GM19035 (cell line): ENCODE measurements at regions not wholly inside any gene's neighbourhood (a gene's known extent, or its start where the extent isn't known, plus 50 kb on each side); places are given as distances from the start of the nearest gene placed in this dataset.

Source experiments
- ATAC-seq: cut with Tn5 transposase; IDR thresholded peaks from one replicate; pipeline ENCODE4 v1.9.1; 2021; ENCODE audit not compliant: unreplicated experiment

GRCh38 chr4:96093563-96093962 is 253.7 kb downstream of the PDHA2 start:
- ATAC-seq = no peak

- no peak for ATAC-seq
Measured at GRCh38 chr4:96094183-96094582, 254.3 kb downstream of the PDHA2 start.

GRCh38 chr4:96097040-96097607 is 257.2 kb downstream of the PDHA2 start:
- no peak for ATAC-seq

- no peak for ATAC-seq
Measured at GRCh38 chr4:96097693-96098092, 257.8 kb downstream of the PDHA2 start.

GRCh38 chr4:96099031-96099430 is 259.1 kb downstream of the PDHA2 start:
- no peak for ATAC-seq

GRCh38 chr4:96102541-96103026 is 262.7 kb downstream of the PDHA2 start:
- ATAC-seq = no peak

DNA sequence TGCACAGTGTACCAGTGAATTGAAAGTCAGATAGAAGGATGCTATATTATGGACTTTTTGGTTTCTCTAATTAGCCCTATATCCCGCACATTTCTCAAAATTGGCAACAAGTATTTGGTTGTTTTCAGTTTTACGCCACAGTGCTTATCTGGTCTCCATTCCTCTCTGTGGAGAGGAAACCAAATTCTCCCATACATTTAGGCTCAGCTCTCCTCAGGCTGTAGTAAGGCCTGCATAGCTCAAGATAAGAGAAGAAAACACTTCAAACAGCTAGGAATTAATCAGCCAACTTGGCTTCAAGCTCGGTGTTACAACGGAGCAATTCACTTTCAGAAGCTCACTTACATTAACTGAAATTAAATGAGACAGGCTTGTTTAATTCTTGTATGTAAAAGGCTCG is 263.2 kb downstream of the PDHA2 start:
- no peak for ATAC-seq

GRCh38 chr4:96108146-96108545 is 268.3 kb downstream of the PDHA2 start:
- ATAC-seq = no peak

DNA sequence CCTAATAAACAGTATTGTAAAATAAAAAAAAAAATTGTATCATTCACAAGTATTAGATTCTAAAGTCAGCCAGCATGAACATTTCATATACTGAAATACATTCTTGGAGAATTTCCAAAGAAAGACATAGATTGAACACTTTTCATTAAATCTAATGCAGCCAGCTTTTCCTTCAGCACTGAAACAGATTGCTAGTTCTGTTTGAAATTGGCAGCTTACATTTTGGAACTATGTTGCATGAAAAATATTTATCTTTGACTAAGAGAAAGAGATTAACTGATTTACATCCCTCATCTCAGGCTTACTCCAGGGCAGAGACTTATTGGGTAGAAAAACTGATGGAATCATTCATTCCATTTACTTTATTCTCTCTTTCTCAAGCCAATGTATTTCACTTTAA is 272.7 kb downstream of the PDHA2 start:
- ATAC-seq = no peak

DNA sequence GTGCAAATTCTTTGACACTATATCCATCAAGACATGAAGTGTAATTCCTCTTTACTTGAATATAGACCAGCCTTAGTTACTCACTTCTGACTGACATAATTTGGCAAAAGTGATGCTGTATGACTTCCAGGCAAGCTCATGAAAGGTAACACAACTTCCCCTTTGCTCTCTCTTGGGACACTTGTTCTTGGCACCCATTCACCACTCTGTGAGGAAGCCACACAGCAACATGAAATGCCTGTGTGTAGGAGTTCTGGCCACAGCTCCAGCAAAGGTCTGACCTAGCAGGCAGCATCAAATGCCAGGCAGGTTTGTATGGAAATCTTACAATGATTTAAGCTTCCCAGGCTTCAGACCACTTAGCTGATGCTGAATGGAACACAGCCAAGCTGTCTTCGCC is 280.3 kb downstream of the PDHA2 start:
- no peak for ATAC-seq

DNA sequence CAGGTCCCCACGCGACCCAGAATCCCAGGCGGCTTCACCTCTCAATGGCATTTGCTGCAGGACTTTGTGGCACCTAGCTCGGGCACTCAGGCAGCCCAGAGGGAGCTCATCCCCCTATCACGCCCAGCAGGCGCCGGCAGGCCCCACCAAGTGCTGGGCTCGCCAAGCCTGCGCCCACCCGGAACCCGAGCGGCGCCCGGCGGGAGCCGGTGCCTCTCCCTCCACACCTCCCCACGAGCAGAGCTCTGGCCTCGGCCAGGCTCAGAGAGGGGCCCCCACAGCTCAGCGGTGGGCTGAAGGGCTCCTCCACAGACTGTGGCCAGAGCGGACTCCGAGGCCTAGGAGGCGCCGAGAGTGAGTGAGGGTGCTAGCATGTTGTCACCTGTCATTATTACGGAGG is 286.3 kb downstream of the PDHA2 start:
- ATAC-seq = no peak

- no peak for ATAC-seq
Measured at GRCh38 chr4:96131186-96131585, 291.3 kb downstream of the PDHA2 start.

- ATAC-seq = no peak
Measured at GRCh38 chr4:96134806-96135205, 294.9 kb downstream of the PDHA2 start.

DNA sequence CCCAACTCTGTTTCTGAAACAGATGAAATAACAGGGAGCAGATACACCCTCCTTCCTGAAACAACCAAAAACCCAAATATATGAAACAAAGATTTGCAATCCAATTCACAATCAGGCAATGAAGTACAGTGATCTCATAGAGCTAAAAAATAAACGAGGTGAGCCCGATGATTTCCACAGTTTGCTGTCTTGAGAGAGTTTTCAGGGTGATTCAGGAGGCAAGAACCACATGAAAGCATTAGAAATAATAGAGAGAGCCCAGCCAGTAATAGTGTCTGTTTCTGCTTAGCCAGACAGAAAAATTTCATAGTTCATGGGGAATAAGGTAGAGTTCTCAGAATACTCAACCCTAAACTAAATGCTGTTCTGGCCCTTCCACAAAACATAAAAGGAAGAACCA is 296.2 kb downstream of the PDHA2 start:
- ATAC-seq = no peak

DNA sequence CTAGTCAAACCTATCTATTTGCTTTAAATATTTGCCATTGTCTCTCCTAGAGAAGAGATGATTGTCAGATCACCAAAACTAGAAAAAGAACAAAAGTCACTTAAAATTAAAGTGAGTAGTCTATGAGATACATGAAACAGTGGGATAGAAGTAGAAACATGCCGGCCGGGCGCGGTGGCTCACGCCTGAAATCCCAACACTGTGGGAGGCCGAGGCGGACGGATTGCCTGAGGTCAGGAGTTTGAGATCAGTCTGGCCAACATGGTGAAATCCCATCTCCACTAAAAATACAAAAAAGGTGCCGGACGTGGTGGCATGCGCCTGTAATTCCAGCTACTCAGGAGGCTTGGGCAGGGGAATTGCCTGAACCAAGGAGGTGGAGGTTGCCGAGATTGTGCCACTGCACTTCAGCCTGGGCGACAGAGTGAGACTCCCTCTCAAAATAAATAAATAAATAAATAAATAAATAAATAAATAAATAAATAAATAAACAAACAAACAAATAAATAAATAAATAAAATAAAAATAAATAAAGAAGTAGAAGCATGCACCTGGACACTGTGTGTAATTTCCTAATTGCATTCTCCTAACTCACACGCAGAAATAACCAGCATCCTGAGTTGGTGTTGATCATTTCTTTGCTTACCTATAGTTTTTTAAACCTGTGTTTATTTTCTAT is 299.5 kb downstream of the PDHA2 start:
- ATAC-seq = no peak

DNA sequence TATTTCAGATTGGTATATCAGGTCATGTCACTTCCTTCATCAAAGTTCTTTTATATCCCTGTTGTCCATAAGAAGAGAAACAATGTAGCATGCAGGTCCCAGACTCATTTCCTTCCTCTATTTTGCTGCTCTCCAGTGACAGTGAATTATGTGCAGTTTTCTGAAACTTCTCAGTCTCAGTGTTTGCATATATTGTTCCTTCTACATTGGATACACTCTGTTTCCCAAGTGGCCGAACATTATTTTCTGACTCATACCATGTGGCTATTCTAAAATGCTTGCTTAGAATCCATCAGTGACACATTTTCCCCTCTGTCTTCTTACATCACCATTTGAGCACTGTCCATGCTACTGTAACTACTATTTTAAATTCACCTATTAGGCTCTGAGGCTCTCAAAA is 305.7 kb downstream of the PDHA2 start:
- ATAC-seq = no peak

GRCh38 chr4:96146686-96147085 is 306.8 kb downstream of the PDHA2 start:
- ATAC-seq = no peak

DNA sequence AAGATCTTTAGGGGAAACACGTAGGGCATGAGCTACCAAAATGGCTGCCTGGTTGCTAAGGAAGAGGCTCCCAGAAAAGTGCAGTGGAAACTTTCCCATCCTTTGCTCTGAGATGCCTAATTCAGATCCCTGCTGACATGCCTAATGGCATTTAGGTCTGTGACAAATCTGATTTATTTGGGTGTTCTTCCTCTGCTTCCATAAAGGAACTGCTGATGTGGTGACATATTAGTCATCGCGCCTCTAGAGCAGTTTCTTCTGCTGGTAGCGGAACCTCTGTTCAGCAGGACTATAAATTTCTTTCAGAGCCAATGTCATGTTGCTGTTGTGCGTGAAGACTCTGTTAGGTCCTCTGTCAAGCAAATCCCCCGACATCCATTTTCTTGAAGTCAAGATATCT is 310.0 kb downstream of the PDHA2 start:
- no peak for ATAC-seq

DNA sequence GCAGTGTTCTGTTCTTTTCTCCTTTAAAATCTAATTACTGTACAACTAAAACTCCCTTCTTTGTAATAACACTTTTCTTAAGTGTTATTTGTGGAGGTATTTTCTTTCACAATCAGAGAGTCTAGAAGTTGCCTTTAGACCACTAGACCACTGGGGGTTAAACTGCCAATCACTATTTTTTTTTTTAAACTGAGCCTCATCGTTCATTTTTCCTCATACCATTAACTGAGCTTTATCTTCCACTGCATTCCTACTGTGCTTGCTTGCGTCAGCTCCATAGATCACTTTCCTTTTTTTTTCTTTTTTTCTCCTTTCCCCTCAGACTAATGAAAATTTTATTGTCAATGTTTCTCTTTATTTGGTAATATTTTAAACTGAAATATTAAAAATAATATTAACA is 310.6 kb downstream of the PDHA2 start:
- ATAC-seq = no peak

DNA sequence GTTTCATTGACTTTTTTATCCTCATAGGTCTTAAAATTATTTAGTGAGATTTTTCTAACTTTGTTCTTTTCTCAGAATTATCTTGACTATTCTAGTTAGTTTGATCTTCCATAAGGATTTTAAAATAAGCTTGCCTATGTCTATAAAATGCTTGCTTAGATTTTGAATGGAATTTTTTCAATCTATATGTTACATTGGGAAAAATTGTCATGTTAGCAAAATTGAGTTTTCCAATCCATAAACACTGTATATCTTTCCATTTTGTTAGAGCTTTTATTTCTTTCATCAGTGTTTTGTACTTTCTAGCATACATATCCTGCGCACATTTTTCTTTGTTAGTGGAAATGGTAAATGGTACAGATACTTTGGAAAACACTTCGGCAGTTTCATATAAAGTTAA is 312.9 kb downstream of the PDHA2 start:
- ATAC-seq = no peak

GRCh38 chr4:96154676-96155075 is 314.8 kb downstream of the PDHA2 start:
- ATAC-seq = no peak

DNA sequence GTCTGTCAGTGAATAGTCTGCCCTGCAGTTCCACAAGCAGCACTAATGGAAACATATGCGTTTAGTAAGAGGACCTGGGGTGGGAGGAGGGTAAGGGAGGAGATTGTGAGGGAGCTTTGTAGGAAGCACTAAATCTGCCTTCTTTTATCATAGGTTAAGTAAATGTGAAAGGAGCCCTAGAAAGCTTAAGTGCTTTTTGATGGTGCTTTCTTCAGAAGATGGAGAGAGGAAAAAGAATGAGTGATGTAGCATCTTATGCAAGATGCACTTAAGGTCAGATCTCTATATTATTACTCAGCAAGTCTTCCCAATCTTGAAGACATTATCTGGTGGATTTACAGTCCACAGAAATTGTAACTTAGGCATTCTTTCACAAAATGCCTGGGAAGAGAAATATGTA is 322.7 kb downstream of the PDHA2 start:
- no peak for ATAC-seq

DNA sequence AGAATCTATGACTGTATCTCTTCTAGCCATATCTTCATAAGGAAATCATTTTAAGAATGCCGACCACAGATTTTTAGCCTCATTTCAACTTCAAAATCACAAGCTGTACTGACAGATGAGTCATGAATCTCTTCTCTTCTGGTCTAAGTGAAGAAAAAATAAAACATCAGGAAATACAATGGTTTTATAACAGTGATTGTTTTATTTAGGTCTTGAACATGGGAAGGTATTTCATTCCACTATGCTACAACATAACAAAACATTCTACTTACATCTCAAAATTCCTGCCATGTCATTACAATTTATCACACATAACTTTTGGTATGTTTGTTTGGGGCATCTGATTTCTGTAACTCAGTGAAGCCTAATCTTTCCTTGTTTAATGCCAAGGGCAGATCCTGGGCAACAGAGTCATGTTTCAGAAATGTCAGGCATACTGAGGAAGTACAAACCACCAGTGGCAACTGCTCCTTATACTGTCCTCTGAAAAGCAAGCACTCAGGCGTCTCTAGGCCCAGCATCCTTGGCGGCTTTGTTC is 325.0 kb downstream of the PDHA2 start:
- no peak for ATAC-seq
